ENCODE measurements at regions not wholly inside any gene's neighbourhood (a gene's known extent, or its start where the extent isn't known, plus 50 kb on each side); places are given as distances from the start of the nearest gene placed in this dataset.

DNA sequence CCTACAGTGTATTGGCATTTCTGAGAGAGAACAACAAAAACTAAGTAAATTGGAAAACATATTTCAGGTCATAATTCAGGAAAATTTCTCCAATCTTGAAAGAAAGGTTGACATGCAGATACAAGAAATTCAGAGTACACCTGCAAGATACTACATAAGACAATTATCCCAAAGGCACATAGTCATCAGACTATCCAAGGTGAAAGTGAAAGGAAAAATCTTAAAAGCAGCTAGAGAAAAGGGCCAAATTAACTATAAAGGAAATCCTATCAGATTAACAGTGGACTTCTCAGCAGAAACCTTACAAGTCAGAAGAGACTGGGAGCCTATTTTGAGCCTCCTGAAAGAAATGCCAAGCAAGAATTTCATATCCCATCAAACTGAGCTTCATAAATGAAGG, 449.0 kb upstream of the MMADHC start:
- TF ChIP-seq SMC3 (IDR thresholded peaks at IDR 0.05; ENCODE audit: low read depth, low read length) (no peak), PBX3 (IDR thresholded peaks at IDR 0.05) (no peak), CTCF (IDR thresholded peaks at IDR 0.05) (no peak), EZH2phosphoT487 (IDR thresholded peaks at IDR 0.05; ENCODE audit: borderline replicate concordance, low read depth) (no peak), IRF3 (IDR thresholded peaks at IDR 0.05; ENCODE audit: low read depth, low read length) (no peak), EP300 (IDR thresholded peaks at IDR 0.05; ENCODE audit: borderline replicate concordance in 1 of 2, low read depth in 1 of 2, low read length in 1 of 2) (no peak), POLR2AphosphoS5 (IDR thresholded peaks at IDR 0.05; ENCODE audit: low read depth, low read length) (no peak), YY1 (IDR thresholded peaks at IDR 0.05; ENCODE audit: low read depth) (no peak), RAD21 (IDR thresholded peaks at IDR 0.05; ENCODE audit: low read length) (no peak), NFIC (IDR thresholded peaks at IDR 0.05; ENCODE audit: borderline replicate concordance) (no peak), NRF1 (IDR thresholded peaks at IDR 0.05; ENCODE audit: low read depth, low read length) (no peak)
- TF ChIP-seq, protein P1, sequence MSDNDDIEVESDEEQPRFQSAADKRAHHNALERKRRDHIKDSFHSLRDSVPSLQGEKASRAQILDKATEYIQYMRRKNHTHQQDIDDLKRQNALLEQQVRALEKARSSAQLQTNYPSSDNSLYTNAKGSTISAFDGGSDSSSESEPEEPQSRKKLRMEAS (IDR thresholded peaks at IDR 0.05; ENCODE audit: low read depth) = no peak
- TF ChIP-seq, protein P2, sequence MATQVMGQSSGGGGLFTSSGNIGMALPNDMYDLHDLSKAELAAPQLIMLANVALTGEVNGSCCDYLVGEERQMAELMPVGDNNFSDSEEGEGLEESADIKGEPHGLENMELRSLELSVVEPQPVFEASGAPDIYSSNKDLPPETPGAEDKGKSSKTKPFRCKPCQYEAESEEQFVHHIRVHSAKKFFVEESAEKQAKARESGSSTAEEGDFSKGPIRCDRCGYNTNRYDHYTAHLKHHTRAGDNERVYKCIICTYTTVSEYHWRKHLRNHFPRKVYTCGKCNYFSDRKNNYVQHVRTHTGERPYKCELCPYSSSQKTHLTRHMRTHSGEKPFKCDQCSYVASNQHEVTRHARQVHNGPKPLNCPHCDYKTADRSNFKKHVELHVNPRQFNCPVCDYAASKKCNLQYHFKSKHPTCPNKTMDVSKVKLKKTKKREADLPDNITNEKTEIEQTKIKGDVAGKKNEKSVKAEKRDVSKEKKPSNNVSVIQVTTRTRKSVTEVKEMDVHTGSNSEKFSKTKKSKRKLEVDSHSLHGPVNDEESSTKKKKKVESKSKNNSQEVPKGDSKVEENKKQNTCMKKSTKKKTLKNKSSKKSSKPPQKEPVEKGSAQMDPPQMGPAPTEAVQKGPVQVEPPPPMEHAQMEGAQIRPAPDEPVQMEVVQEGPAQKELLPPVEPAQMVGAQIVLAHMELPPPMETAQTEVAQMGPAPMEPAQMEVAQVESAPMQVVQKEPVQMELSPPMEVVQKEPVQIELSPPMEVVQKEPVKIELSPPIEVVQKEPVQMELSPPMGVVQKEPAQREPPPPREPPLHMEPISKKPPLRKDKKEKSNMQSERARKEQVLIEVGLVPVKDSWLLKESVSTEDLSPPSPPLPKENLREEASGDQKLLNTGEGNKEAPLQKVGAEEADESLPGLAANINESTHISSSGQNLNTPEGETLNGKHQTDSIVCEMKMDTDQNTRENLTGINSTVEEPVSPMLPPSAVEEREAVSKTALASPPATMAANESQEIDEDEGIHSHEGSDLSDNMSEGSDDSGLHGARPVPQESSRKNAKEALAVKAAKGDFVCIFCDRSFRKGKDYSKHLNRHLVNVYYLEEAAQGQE (IDR thresholded peaks at IDR 0.05; ENCODE audit: low read depth, low read length) = no peak
